Muscle of arm (tissue), 1 donor: ENCODE measurements at regions not wholly inside any gene's neighbourhood (a gene's known extent, or its start where the extent isn't known, plus 50 kb on each side); places are given as distances from the start of the nearest gene placed in this dataset.

Experiments used
- DNase-seq: peaks from one replicate; pipeline ENCODE4 v3.0.0-alpha.2; 2013

DNA sequence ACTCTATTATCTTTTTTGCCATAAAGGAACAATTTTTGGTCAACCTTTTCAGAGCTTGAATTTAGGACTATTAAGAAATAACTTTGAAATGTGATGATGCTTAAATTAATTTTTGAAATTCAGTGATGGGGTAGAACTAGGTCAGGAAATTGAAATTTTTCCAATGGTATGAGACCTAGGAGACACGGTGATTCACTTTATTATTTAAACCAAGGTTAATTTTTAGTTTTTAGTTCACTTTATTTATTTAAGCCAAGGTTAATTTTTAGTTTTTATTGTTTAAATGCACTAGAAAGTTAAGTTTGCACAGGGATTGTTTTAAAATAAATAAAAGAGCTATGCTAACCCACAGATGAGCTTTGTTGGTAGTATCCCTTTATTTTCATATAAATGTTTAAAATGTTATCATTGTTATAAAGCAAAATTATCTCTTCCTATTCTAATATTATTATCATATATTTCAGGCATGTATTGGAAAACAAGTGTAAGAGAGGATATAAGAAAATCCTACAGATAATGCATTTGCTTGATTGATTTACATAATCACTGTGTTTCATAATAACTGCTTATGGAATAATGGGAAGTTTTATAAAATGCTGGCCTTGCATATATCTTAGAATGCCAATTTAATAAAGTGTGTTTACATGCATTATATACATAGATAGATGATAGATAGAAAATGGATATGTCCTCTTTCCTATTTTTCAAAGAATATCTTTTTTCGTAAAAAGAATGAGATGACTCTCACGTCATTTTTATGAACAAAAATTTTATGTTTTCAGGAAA lies 163.6 kb downstream of the HGF start:
- no peak for DNase-seq

- DNase-seq: no peak
These were observed 164.4 kb downstream of the HGF start for GRCh38 chr7:81605493-81605892.

- DNase-seq: no peak
These were observed 165.1 kb downstream of the HGF start for GRCh38 chr7:81604808-81605174.

DNA sequence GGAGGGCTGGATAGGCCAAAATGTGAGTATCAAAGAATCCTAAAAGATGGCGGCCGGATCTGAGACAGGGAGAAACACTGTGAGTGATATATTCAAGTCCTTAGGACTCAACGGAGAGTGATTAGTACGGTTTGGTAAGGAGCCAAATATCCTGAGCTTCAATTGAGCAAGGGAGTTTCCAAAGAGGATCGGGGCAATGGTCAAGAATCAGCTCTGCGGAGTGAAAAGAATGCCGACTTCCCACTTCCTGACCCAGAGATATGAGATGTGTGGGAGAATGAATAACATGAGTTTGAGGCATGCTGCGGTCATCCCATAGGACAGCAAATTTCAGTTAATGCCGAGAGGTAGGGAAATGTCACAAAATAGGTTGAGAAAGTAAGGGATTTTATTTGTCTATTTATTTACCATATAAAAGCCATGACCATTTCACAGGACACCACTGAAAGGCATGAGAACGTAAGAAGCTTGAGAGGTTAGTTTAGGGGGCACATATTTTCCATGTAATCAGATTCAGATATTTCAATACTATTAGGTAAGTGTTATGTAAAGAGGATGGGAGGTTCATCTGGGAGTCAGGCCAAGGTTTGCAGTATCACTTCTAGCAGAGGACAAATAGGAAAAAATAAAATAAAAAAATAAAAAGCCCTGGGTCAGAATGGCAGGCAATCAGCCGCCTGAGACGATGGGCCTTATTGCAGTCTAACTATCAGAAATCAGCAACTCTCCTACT lies 165.6 kb downstream of the HGF start:
- no peak for DNase-seq

- no peak for DNase-seq
These were observed 169.2 kb downstream of the HGF start for GRCh38 chr7:81600608-81601007.

- DNase-seq: no peak
These were observed 170.9 kb downstream of the HGF start for GRCh38 chr7:81598951-81599350.

GRCh38 chr7:81594767-81595166 lies 175.1 kb downstream of the HGF start:
- DNase-seq: no peak

GRCh38 chr7:81590131-81590530 lies 179.7 kb downstream of the HGF start:
- peak; percentile 41 for DNase-seq

DNA sequence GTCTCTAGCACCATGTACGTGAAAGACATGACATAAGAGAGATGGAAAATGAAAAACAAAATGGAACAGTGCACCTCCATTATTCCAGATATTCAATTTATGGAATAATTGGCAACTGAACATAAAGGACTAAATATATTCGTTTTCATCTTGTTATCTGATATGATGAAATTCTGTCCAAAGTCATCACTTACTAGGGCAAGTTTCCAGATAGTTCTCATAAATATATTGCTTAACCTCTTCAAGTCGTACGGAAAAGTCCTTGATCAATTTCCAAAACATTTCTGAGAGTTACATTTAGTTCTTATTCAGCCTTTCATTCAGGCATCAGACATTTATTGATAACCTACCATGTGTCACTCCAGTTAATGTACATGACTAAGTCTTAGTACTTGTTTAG lies 185.2 kb downstream of the HGF start:
- DNase-seq: no peak

- no peak for DNase-seq
These were observed 185.8 kb downstream of the HGF start for GRCh38 chr7:81583882-81584533.

DNA sequence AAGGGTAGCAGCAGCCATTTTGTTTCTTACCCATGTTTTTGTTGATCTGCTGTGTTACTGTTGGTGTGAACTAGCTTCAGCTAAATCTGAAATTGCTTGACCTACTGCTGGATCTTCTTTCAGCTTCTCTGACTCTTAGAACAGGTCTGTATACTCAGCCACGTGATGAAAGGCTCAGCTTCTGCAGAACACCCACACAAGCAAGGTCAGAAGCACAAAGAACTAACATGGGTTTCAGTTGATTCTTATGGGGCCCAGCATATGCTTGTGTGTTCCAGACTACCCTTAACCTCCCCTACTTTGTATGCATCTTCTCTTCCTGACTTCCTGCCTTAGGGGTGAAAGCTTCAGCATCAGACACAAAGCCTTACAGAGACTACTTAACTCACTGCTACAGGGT lies 186.8 kb downstream of the HGF start:
- no peak for DNase-seq

- DNase-seq: no peak
These were observed 192.1 kb downstream of the HGF start for GRCh38 chr7:81577642-81578340.

- no peak for DNase-seq
These were observed 195.0 kb downstream of the HGF start for GRCh38 chr7:81574723-81575326.

DNA sequence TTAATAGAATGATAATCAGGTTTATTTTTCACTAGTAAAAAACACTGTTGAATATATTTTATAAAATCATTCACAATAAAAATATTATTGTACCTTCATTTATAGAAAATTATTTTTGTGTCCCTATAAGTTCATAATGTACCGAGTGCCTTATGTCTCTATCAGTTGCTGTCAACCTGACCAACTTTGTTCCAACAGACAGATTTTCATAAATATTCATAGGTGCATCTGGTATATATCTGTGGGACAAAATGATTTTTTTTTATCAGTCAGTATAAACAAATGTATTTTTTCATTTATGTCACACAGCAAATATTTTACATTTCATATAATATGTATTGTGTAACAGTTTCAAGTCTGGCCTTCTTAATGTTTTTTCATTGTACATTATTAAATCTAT lies 195.9 kb downstream of the HGF start:
- no peak for DNase-seq

GRCh38 chr7:81573128-81573527 lies 196.7 kb downstream of the HGF start:
- no peak for DNase-seq

GRCh38 chr7:81562581-81562980 lies 207.3 kb downstream of the HGF start:
- no peak for DNase-seq

GRCh38 chr7:81560708-81561107 lies 209.1 kb downstream of the HGF start:
- no peak for DNase-seq

DNA sequence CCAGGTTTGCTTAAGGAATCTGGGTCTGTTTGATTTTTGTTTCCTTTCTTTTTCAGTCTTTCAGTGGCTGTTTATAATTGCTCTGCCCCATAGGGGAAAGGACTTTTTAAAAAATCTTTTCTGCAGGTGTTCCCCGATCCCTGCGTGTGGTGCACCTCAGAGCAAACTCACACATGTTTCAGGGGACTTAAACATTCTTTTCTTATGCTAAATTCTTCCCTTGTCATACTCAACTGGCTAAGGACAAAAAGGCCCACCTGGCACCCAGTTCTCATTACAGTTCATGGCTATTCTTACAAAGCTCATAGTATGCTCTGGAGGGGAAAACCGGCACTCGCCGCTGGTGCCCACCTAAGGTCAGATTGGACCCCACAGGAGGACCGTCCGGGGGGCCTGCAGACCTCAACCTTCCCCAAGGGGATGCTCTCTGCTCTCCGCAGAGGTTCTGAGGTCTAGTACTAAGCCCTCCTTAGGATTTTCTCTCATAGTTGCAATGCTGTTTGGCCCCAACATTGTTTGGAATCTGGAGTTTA lies 220.3 kb downstream of the HGF start:
- DNase-seq: no peak

- no peak for DNase-seq
These were observed 234.9 kb downstream of the HGF start for GRCh38 chr7:81534996-81535395.

GRCh38 chr7:81534446-81534845 lies 235.4 kb downstream of the HGF start:
- DNase-seq: no peak

DNA sequence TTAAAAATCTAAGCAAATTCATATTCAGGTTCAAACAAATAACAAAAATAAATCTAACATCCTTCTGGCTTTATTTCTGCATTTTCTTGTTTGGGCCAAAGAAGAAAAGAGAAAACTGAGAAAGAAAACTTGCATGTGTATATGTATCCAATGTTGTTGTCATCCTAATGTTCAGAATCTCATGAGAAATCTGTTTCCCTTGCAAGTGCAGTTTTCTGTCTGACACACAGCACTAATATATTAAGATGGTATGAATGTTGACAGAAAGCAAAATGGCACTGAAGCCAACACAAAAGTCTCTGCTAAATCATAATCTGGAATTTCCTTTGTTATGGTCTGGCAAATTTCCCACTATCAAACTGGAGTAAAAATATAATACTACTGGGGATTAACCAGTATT lies 235.9 kb downstream of the HGF start:
- no peak for DNase-seq

DNA sequence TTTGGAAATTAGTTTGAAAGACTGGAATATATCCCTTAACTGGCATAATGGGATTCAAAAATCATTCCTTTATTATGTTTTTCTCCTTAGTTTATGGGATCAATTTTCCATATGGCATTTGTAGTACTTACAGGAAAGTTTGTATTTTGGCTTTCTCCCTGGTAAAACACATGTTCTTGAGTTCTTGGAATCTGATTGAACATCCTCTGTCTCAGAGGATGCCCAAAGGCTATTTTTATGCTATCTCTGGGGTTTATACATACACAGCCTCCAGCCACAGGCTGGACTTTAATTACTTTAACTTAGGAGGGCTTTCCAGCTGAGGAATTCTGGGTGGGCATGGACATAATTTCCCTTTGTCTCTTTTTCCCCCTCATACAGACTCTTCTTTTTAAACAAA lies 236.4 kb downstream of the HGF start:
- peak; percentile 38 for DNase-seq
